ENCODE measurements at regions not wholly inside any gene's neighbourhood (a gene's known extent, or its start where the extent isn't known, plus 50 kb on each side); places are given as distances from the start of the nearest gene placed in this dataset.
"Not testable (repeated sequence)": the region's sequence is repeated elsewhere in the genome, so short reads cannot be mapped to it uniquely, and the experiment has no call there.

- H3K27me3 ChIP-seq (ENCODE audit: control insufficient read depth, insufficient read depth), result no peaks in the 10 kb centered on the region
- H3K9me3 ChIP-seq (ENCODE audit: control insufficient read depth, low read length), result no peaks in the 10 kb centered on the region
- intact Hi-C loops (cut with DNase I), result no loop called here
- no peak overlapping the region for H3K27ac ChIP-seq (ENCODE audit: low read length)
- DNase-seq, result no peak
- ATAC-seq, result no peak
- H3K4me3 ChIP-seq (ENCODE audit: low read length), result no peak overlapping the region
- 43% methylated on average over 1 of the region's 1 CpG for whole genome bisulfite sequencing
- H3K4me1 ChIP-seq (ENCODE audit: control insufficient read depth, insufficient read depth, low read length), result no peaks in the 10 kb centered on the region
These were observed 435.6 kb upstream of the SMIM31 start for GRCh38 chr4:164318350-164318749.

GRCh38 chr4:164319688-164320087 is 434.2 kb upstream of the SMIM31 start:
- intact Hi-C loops (cut with DNase I), result no loop called here
- H3K9me3 ChIP-seq (ENCODE audit: control insufficient read depth, low read length), result no peaks in the 10 kb centered on the region
- H3K4me1 ChIP-seq (ENCODE audit: control insufficient read depth, insufficient read depth, low read length), result no peaks in the 10 kb centered on the region
- ATAC-seq (no peak), DNase-seq (no peak)
- H3K27me3 ChIP-seq (ENCODE audit: control insufficient read depth, insufficient read depth), result no peaks in the 10 kb centered on the region
- H3K27ac ChIP-seq (ENCODE audit: low read length), result no peak overlapping the region
- H3K4me3 ChIP-seq (ENCODE audit: low read length), result no peak overlapping the region

- H3K27ac ChIP-seq (ENCODE audit: low read length), result no peak overlapping the region
- no peaks in the 10 kb centered on the region for H3K4me1 ChIP-seq (ENCODE audit: control insufficient read depth, insufficient read depth, low read length)
- no peak for ATAC-seq
- H3K4me3 ChIP-seq (ENCODE audit: low read length), result no peak overlapping the region
- DNase-seq, result no peak
- H3K9me3 ChIP-seq (ENCODE audit: control insufficient read depth, low read length), result no peaks in the 10 kb centered on the region
- intact Hi-C loops (cut with DNase I), result no loop called here
- no peaks in the 10 kb centered on the region for H3K27me3 ChIP-seq (ENCODE audit: control insufficient read depth, insufficient read depth)
- WGBS, result 55% methylated on average over 6 of the region's 6 CpGs
These were observed 433.1 kb upstream of the SMIM31 start for GRCh38 chr4:164320847-164321246.

- H3K27me3 ChIP-seq (ENCODE audit: control insufficient read depth, insufficient read depth), result no peaks in the 10 kb centered on the region
- H3K9me3 ChIP-seq (ENCODE audit: control insufficient read depth, low read length), result no peaks in the 10 kb centered on the region
- H3K4me1 ChIP-seq (ENCODE audit: control insufficient read depth, insufficient read depth, low read length), result no peaks in the 10 kb centered on the region
- ATAC-seq, result no peak
- H3K4me3 ChIP-seq (ENCODE audit: low read length), result no peak overlapping the region
- no peak for DNase-seq
- 80% methylated on average over 1 of the region's 1 CpG for WGBS
- intact Hi-C loops (cut with DNase I), result no loop called here
- no peak overlapping the region for H3K27ac ChIP-seq (ENCODE audit: low read length)
These were observed 427.9 kb upstream of the SMIM31 start for GRCh38 chr4:164326056-164326455.

DNA sequence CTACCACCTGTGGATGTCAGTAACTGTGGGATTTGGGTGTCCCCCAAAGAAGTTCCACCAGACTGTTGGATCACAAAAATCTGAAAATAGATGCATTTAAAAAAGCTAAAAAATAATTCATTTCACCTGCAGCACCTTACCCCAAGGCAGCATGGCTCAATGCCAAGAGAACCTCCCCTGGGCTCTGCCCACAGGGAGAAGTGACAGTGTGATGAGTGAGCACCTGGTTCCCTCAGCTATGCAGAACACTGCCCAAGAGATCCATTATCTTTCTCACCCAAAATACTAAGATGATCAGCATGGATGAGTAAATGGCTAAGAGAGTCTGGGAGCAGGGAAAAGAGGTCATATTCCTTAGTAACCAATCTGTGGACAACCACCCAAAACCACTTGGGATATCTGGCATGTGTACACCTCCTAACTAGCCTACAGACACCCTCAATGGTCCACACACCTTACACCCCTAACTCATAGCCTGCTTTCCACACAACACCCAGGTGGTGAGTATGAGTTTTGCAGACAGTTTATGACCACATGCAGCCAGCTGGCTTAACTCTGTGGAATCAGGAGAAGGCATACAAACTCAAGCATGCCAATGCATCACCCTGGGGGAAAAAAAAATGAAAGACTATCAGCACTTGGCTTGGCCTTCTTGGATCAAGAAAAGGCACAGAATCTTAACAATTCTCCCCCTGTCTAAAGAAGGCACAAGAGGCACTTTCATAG is 416.5 kb upstream of the SMIM31 start:
- ATAC-seq (no peak), DNase-seq (no peak)
- Histone ChIP-seq H3K27ac (ENCODE audit: low read length) (no peak overlapping the region), H3K9me3 (ENCODE audit: control insufficient read depth, low read length) (no peaks in the 10 kb centered on the region), H3K27me3 (ENCODE audit: control insufficient read depth, insufficient read depth) (no peaks in the 10 kb centered on the region), H3K4me1 (ENCODE audit: control insufficient read depth, insufficient read depth, low read length) (no peaks in the 10 kb centered on the region), H3K4me3 (ENCODE audit: low read length) (no peak overlapping the region)
- intact Hi-C loops (cut with DNase I), result no loop called here

DNA sequence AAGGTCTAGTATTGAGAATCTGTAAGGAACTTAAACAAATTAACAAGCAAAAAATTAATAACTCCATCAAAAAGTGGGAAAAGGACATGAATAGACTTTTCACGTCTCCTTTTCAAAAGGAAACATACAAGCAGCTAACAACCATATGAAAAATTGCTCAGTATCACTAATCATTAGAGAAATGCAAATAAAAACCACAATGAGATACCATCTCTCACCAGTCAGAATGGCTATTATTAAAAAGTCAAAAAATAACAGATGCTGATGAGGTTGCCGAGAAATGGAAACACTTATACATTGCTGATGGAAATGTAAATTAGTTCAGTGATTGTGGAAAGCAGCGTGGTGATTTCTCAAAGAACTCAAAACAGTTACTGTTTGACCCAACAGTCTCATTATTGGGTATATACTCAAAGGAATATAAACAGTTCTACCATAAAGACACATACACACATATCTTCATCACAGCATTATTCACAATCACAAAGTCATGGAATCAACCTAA is 410.4 kb upstream of the SMIM31 start:
- no peak overlapping the region for H3K4me3 ChIP-seq (ENCODE audit: low read length)
- H3K27me3 ChIP-seq (ENCODE audit: control insufficient read depth, insufficient read depth), result no peaks in the 10 kb centered on the region
- no peak for DNase-seq
- intact Hi-C loops (cut with DNase I), result no loop called here
- no peak for ATAC-seq
- 79% methylated on average over 3 of the region's 3 CpGs for WGBS
- H3K27ac ChIP-seq (ENCODE audit: low read length), result no peak overlapping the region
- H3K9me3 ChIP-seq (ENCODE audit: control insufficient read depth, low read length), result no peaks in the 10 kb centered on the region
- H3K4me1 ChIP-seq (ENCODE audit: control insufficient read depth, insufficient read depth, low read length), result no peaks in the 10 kb centered on the region

- H3K27ac ChIP-seq (ENCODE audit: low read length), result no peak overlapping the region
- no peak overlapping the region for H3K4me3 ChIP-seq (ENCODE audit: low read length)
- no peaks in the 10 kb centered on the region for H3K9me3 ChIP-seq (ENCODE audit: control insufficient read depth, low read length)
- no peaks in the 10 kb centered on the region for H3K27me3 ChIP-seq (ENCODE audit: control insufficient read depth, insufficient read depth)
- no peaks in the 10 kb centered on the region for H3K4me1 ChIP-seq (ENCODE audit: control insufficient read depth, insufficient read depth, low read length)
- ATAC-seq (no peak), DNase-seq (no peak)
- intact Hi-C loops (cut with DNase I), result no loop called here
These were observed 408.2 kb upstream of the SMIM31 start for GRCh38 chr4:164345756-164346155.

- H3K9me3 ChIP-seq (ENCODE audit: control insufficient read depth, low read length), result no peaks in the 10 kb centered on the region
- intact Hi-C loops (cut with DNase I), result no loop called here
- no peaks in the 10 kb centered on the region for H3K4me1 ChIP-seq (ENCODE audit: control insufficient read depth, insufficient read depth, low read length)
- no peak for ATAC-seq
- DNase-seq, result no peak
- no peak overlapping the region for H3K27ac ChIP-seq (ENCODE audit: low read length)
- H3K27me3 ChIP-seq (ENCODE audit: control insufficient read depth, insufficient read depth), result no peaks in the 10 kb centered on the region
- H3K4me3 ChIP-seq (ENCODE audit: low read length), result no peak overlapping the region
These were observed 403.9 kb upstream of the SMIM31 start for GRCh38 chr4:164350061-164350460.

DNA sequence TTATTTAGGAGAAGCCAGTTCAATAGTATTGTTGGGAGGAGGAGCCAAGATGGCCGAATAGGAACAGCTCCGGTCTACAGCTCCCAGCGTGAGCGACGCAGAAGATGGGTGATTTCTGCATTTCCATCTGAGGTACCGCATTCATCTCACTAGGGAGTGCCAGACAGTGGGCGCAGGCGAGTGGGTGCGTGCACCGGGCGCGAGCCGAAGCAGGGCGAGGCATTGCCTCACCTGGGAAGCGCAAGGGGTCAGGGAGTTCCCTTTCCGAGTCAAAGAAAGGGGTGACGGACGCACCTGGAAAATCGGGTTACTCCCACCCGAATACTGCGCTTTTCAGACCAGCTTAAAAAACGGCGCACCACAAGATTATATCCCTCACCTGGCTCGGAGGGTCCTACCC is 403.2 kb upstream of the SMIM31 start:
- H3K4me3 ChIP-seq (ENCODE audit: low read length); ATAC-seq; DNase-seq; intact Hi-C loops (cut with DNase I); H3K27me3 ChIP-seq (ENCODE audit: control insufficient read depth, insufficient read depth); H3K9me3 ChIP-seq (ENCODE audit: control insufficient read depth, low read length); H3K4me1 ChIP-seq (ENCODE audit: control insufficient read depth, insufficient read depth, low read length); H3K27ac ChIP-seq (ENCODE audit: low read length): not testable (repeated sequence)
- 92% methylated on average over 24 of the region's 24 CpGs for whole genome bisulfite sequencing

- intact Hi-C loops (cut with DNase I), result no loop called here
- WGBS, result 46% methylated on average over 2 of the region's 2 CpGs
- Histone ChIP-seq H3K9me3 (ENCODE audit: control insufficient read depth, low read length) (no peaks in the 10 kb centered on the region), H3K4me1 (ENCODE audit: control insufficient read depth, insufficient read depth, low read length) (no peaks in the 10 kb centered on the region), H3K4me3 (ENCODE audit: low read length) (no peak overlapping the region), H3K27ac (ENCODE audit: low read length) (no peak overlapping the region), H3K27me3 (ENCODE audit: control insufficient read depth, insufficient read depth) (no peaks in the 10 kb centered on the region)
- DNase-seq (no peak), ATAC-seq (no peak)
These were observed 396.0 kb upstream of the SMIM31 start for GRCh38 chr4:164357957-164358356.

GRCh38 chr4:164358400-164358799 is 395.5 kb upstream of the SMIM31 start:
- intact Hi-C loops (cut with DNase I), result no loop called here
- no peak for ATAC-seq
- Histone ChIP-seq H3K4me3 (ENCODE audit: low read length) (no peak overlapping the region), H3K4me1 (ENCODE audit: control insufficient read depth, insufficient read depth, low read length) (no peaks in the 10 kb centered on the region), H3K27ac (ENCODE audit: low read length) (no peak overlapping the region), H3K9me3 (ENCODE audit: control insufficient read depth, low read length) (no peaks in the 10 kb centered on the region), H3K27me3 (ENCODE audit: control insufficient read depth, insufficient read depth) (no peaks in the 10 kb centered on the region)
- DNase-seq, result no peak
- WGBS, result 59% methylated on average over 1 of the region's 1 CpG

DNA sequence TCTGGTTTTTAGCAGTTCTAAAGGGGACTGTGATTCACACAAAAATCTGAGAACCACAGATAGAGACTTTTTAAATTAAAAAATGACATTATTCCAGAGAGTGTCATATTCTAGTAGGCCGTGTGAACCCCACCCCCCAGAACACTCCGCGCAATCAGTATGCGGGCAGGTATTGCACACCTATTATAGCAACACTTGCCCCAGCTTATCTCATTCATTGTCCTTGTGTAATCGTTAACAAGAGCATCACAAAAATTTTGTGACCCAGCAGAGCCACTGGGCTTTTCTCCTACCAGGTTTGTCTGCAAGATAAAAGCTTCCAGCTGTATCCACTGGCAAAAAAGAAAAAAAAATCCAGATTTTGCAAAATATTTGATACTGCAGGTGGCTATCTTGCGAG is 394.1 kb upstream of the SMIM31 start:
- intact Hi-C loops (cut with DNase I), result no loop called here
- 71% methylated on average over 6 of the region's 6 CpGs for WGBS
- H3K9me3 ChIP-seq (ENCODE audit: control insufficient read depth, low read length), result no peaks in the 10 kb centered on the region
- ATAC-seq (no peak), DNase-seq (no peak)
- H3K4me1 ChIP-seq (ENCODE audit: control insufficient read depth, insufficient read depth, low read length), result no peaks in the 10 kb centered on the region
- no peak overlapping the region for H3K4me3 ChIP-seq (ENCODE audit: low read length)
- no peaks in the 10 kb centered on the region for H3K27me3 ChIP-seq (ENCODE audit: control insufficient read depth, insufficient read depth)
- no peak overlapping the region for H3K27ac ChIP-seq (ENCODE audit: low read length)
